BLaER1 (cell line): ENCODE measurements at regions not wholly inside any gene's neighbourhood (a gene's known extent, or its start where the extent isn't known, plus 50 kb on each side); places are given as distances from the start of the nearest gene placed in this dataset.

ENCODE experiments used
- H3K27ac ChIP-seq: shearing (Covaris generic); formaldehyde crosslinking; 2 replicates; pipeline ENCODE4 v1.8.1; 2022
- H3K27me3 ChIP-seq: shearing (Covaris generic); formaldehyde crosslinking; 2 replicates; pipeline ENCODE4 v1.8.1; 2022
- H3K36me3 ChIP-seq: shearing (Covaris generic); formaldehyde crosslinking; 2 replicates; pipeline ENCODE4 v1.8.1; 2022
- H3K4me1 ChIP-seq: shearing (Covaris generic); formaldehyde crosslinking; 2 replicates; pipeline ENCODE4 v1.8.1; 2022
- H3K4me2 ChIP-seq: shearing (Covaris generic); formaldehyde crosslinking; 2 replicates; pipeline ENCODE4 v1.8.1; 2022
- H3K4me3 ChIP-seq: shearing (Covaris generic); formaldehyde crosslinking; 2 replicates; pipeline ENCODE4 v1.8.1; 2022
- H3K9ac ChIP-seq: shearing (Covaris generic); formaldehyde crosslinking; 2 replicates; pipeline ENCODE4 v1.8.1; 2022
- H3K9me3 ChIP-seq: shearing (Covaris generic); formaldehyde crosslinking; 2 replicates; pipeline ENCODE4 v1.8.1; 2022
- H4K20me1 ChIP-seq: shearing (Covaris generic); formaldehyde crosslinking; 2 replicates; pipeline ENCODE4 v1.8.1; 2022
- Cebpa-rat ChIP-seq: shearing (Covaris generic); IDR thresholded peaks from 2 replicates; pipeline ENCODE4 v1.8.1; 2022

DNA sequence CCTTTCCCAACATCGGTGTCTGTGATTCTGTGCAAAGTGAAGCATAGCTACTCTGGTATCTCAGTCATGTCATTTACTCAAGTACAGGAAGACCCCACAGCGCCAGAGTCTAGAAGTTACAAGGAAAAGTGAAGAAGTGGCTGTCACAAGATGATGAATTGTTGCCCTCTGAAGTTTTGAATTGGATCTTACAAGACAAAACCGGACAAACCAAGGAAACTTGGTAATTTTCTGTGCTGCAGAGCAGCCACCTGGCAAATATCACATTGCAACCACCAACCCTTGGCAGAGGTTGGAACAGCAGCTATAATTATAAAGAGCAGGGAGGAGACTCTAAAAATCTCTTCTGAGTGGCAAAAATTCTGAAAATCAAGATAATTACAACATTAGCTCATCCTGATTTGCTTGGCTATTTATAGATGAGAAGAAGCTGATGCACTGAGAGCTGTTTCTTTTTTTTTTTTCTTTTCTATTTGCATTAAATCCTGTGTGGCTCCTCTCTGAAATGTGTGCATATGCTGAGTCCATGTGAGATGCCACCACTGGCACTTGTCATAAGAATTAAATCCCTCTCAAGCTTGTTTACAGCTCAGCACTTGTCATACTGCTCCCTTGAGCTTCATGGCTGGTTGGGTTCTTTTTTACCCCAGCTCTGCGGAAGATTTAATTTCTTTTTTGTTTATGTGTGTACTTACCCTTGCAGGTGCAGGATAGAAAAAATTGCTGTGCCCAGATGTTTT is 68.0 kb upstream of the MNS1 start:
- TF ChIP-seq Cebpa-rat, result no peak

DNA sequence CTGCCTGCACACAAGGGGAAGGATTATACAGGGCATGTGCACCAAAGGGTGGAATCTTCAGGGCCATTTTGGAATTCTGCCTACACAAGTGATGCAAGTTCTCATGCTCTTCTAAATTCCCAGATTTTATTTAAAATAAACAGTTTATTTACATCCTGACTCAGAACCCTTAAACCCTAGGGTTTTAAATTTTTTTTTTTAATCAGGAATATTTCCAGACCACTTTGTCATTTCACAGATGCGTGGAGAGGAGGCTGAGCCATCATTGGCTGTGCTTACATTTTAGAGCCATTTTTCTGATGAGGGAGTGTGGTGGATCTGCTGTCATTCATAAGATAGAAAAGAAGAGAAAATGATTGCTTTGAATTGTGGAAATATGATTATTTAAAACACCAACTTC is 65.2 kb upstream of the MNS1 start:
- no peaks in the 10 kb centered on the region for H4K20me1 ChIP-seq
- no peaks in the 10 kb centered on the region for H3K9me3 ChIP-seq
- no peak overlapping the region for H3K4me3 ChIP-seq
- no peaks in the 10 kb centered on the region for H3K36me3 ChIP-seq
- no peak overlapping the region for H3K27ac ChIP-seq
- no peak for TF ChIP-seq Cebpa-rat
- no peaks in the 10 kb centered on the region for H3K27me3 ChIP-seq
- peaks cover 52% of the 10 kb centered on the region for H3K4me1 ChIP-seq
- no peak overlapping the region for H3K9ac ChIP-seq
- no peak overlapping the region for H3K4me2 ChIP-seq

More for the DNA sequence above, 68.0 kb upstream of the MNS1 start:
- Histone ChIP-seq H3K27me3 (no peaks in the 10 kb centered on the region), H4K20me1 (no peaks in the 10 kb centered on the region), H3K9me3 (no peaks in the 10 kb centered on the region), H3K27ac (peak overlapping the region; percentile 54), H3K4me3 (no peak overlapping the region), H3K4me1 (peaks cover 41% of the 10 kb centered on the region), H3K36me3 (no peaks in the 10 kb centered on the region), H3K4me2 (peak overlapping the region; percentile 71), H3K9ac (peak overlapping the region; percentile 21; the same call in 1 of the 2 replicates)

DNA sequence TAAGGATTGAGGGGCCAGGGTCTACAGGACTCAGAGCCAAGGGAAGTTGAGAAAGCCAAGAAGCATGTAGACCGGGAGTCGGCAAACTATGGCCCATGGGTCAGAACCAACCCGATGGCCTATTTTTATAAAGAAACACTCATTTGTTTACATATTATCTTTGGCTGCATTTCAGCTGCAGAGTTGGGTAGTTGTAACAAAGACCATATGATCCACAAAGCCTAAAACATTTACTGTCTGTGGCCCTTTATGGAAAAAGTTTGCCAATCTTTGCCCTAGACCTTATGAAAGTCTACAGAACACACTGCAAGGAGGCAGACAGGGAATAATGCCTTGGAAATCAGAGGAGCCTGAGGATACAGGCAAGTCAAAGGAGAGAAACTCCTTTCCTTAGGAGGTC is 63.2 kb upstream of the MNS1 start:
- H3K27ac ChIP-seq, result no peak overlapping the region
- no peak overlapping the region for H3K9ac ChIP-seq
- no peaks in the 10 kb centered on the region for H3K27me3 ChIP-seq
- H3K4me1 ChIP-seq, result peaks cover 39% of the 10 kb centered on the region
- H3K36me3 ChIP-seq, result no peaks in the 10 kb centered on the region
- H3K4me2 ChIP-seq, result no peak overlapping the region
- TF ChIP-seq Cebpa-rat, result no peak
- no peaks in the 10 kb centered on the region for H4K20me1 ChIP-seq
- H3K4me3 ChIP-seq, result no peak overlapping the region
- no peaks in the 10 kb centered on the region for H3K9me3 ChIP-seq

DNA sequence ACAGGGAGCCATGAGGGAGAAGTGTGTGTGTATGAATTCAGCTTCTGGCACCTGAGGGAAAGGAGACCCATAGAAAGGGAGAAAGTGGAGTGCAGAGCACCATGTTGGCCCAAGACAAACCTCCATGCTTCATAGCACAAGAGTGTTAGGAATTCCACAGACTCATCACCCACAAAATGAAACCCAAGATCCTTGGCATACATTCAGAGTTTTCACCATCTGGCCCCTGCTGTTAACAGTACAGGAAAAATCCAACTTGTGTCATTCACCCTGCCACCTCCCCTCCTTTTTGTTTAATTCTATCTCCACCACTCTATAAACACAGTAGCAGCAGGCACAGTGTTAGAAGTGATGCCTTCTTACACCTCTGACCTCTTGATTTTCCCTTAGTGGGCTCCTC is 60.0 kb upstream of the MNS1 start:
- TF ChIP-seq Cebpa-rat, result no peak
- H3K36me3 ChIP-seq, result no peaks in the 10 kb centered on the region
- peaks cover 3% of the 10 kb centered on the region for H3K9me3 ChIP-seq
- no peak overlapping the region for H3K9ac ChIP-seq
- 0 out of 2 replicates have a peak overlapping the region, but pooled peaks have one; percentile 46 for H3K4me2 ChIP-seq
- no peak overlapping the region for H3K4me3 ChIP-seq
- no peaks in the 10 kb centered on the region for H4K20me1 ChIP-seq
- peaks cover 18% of the 10 kb centered on the region for H3K4me1 ChIP-seq
- H3K27me3 ChIP-seq, result no peaks in the 10 kb centered on the region
- no peak overlapping the region for H3K27ac ChIP-seq

DNA sequence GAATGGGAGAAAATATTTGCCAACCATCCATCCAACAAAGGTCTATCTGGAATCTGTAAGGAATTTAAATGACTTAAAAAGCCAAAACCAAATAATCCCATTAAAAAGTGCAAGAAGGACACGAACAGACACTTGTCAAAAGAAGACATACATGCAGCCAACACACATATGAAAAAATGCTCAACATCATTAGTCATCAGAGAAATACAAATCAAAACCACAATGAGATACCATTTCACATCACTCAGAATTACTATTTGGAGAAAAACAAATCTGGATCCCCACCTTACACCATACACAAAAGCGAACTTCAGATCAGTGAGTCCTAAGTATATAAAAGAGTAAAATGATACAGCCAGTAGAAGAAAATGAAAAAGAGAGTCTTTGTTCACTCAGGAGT is 58.6 kb upstream of the MNS1 start:
- Histone ChIP-seq H3K4me1 (peaks cover 18% of the 10 kb centered on the region), H4K20me1 (no peaks in the 10 kb centered on the region), H3K27ac (no peak overlapping the region), H3K9ac (no peak overlapping the region), H3K4me3 (no peak overlapping the region), H3K27me3 (no peaks in the 10 kb centered on the region), H3K36me3 (no peaks in the 10 kb centered on the region), H3K9me3 (peaks cover 16% of the 10 kb centered on the region), H3K4me2 (no peak overlapping the region)
- no peak for TF ChIP-seq Cebpa-rat

DNA sequence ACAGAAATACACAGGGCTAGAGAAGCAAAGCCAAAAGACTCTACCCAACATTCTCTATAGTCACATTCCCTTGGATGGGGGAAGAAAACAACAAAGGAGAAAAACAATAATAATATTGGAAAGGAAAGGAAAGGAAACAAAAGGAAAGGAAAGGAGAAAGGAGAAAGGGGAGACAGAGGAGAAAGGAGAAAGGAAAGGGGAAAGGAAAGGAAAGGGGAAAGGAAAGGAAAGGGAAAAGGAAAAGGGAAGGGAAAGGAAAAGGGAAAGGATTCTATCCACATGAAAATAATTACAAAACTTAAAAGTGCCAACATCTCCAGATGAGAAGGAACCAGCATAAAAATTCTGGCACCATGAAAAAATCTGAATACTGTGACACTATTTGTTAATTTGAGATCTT is 54.1 kb upstream of the MNS1 start:
- Histone ChIP-seq H3K9ac (no peak overlapping the region), H3K4me1 (no peaks in the 10 kb centered on the region), H3K4me2 (no peak overlapping the region), H3K36me3 (no peaks in the 10 kb centered on the region), H3K4me3 (no peak overlapping the region), H3K9me3 (peaks cover 34% of the 10 kb centered on the region), H3K27me3 (no peaks in the 10 kb centered on the region), H4K20me1 (no peaks in the 10 kb centered on the region), H3K27ac (no peak overlapping the region)
- no peak for TF ChIP-seq Cebpa-rat
